SK-N-SH treated with all-trans-retinoic acid at 6 μM for 48 hours (cell line): ENCODE measurements at regions not wholly inside any gene's neighbourhood (a gene's known extent, or its start where the extent isn't known, plus 50 kb on each side); places are given as distances from the start of the nearest gene placed in this dataset.

Experiments
- ATAC-seq: fragments of 200-7000 bp; cut with Tn5 transposase; 3 replicates; pipeline ENCODE4 v1.9.1; 2020; ENCODE audit warnings: mild to moderate bottlenecking, moderate library complexity
- ARNTL ChIP-seq: fragments of 450-650 bp; formaldehyde crosslinking; IDR thresholded peaks from 2 replicates; pipeline ENCODE4 v1.5.0; 2020; ENCODE audit warnings: low read depth, mild to moderate bottlenecking, moderate library complexity, borderline replicate concordance
- CREB5 ChIP-seq: fragments of 250-450 bp; sonication (Bioruptor Pico); IDR thresholded peaks from 2 replicates; pipeline ENCODE4 v1.5.1; 2020; ENCODE audit warnings: low read depth, mild to moderate bottlenecking, moderate library complexity
- CSDC2 ChIP-seq: fragments of 250-450 bp; sonication (Bioruptor Pico); IDR thresholded peaks from 2 replicates; pipeline ENCODE4 v1.5.0; 2020; ENCODE audit warnings: mild to moderate bottlenecking, moderate library complexity
- CSRNP3 ChIP-seq: fragments of 250-450 bp; sonication (Bioruptor Pico); IDR thresholded peaks from 2 replicates; pipeline ENCODE4 v1.5.1; 2021; ENCODE audit warnings: mild to moderate bottlenecking, moderate library complexity
- ESRRG ChIP-seq: fragments of 250-450 bp; sonication (Bioruptor Pico); IDR thresholded peaks from 2 replicates; pipeline ENCODE4 v1.6.1; 2021; ENCODE audit warnings: mild to moderate bottlenecking
- GLIS3 ChIP-seq: fragments of 250-450 bp; sonication (Bioruptor Pico); IDR thresholded peaks from 2 replicates; pipeline ENCODE4 v1.5.0; 2020; ENCODE audit warnings: mild to moderate bottlenecking, moderate library complexity
- ISL1 ChIP-seq: fragments of 250-450 bp; sonication (Bioruptor Pico); IDR thresholded peaks from 2 replicates; pipeline ENCODE4 v2.1.2; 2022; ENCODE audit warnings: mild to moderate bottlenecking, moderate library complexity
- OSR1 ChIP-seq: fragments of 250-450 bp; sonication (Bioruptor Pico); IDR thresholded peaks from 2 replicates; pipeline ENCODE4 v1.8.0; 2022; ENCODE audit warnings: moderate library complexity, mild to moderate bottlenecking, inconsistent platforms
- PATZ1 ChIP-seq: fragments of 250-450 bp; sonication (Bioruptor Pico); IDR thresholded peaks from 2 replicates; pipeline ENCODE4 v1.8.0; 2020; ENCODE audit warnings: mild to moderate bottlenecking, moderate library complexity, borderline replicate concordance
- POU6F1 ChIP-seq: fragments of 250-450 bp; sonication (Bioruptor Pico); IDR thresholded peaks from 2 replicates; pipeline ENCODE4 v1.8.0; 2021; ENCODE audit warnings: low read depth, mild to moderate bottlenecking, moderate library complexity, borderline replicate concordance
- PPARA ChIP-seq: fragments of 250-450 bp; sonication (Bioruptor Pico); IDR thresholded peaks from 2 replicates; pipeline ENCODE4 v1.5.0; 2020; ENCODE audit warnings: mild to moderate bottlenecking, borderline replicate concordance
- RARB ChIP-seq: fragments of 250-450 bp; sonication (Bioruptor Pico); IDR thresholded peaks from 2 replicates; pipeline ENCODE4 v1.8.0; 2021; ENCODE audit warnings: mild to moderate bottlenecking, moderate library complexity
- SNAI2 ChIP-seq: fragments of 250-450 bp; sonication (Bioruptor Pico); IDR thresholded peaks from 2 replicates; pipeline ENCODE4 v1.5.0; 2020; ENCODE audit warnings: mild to moderate bottlenecking, moderate library complexity
- TCF4 ChIP-seq: fragments of 250-450 bp; sonication (Bioruptor Pico); IDR thresholded peaks from 2 replicates; pipeline ENCODE4 v1.8.0; 2021; ENCODE audit warnings: mild to moderate bottlenecking, moderate library complexity, borderline replicate concordance
- TOX ChIP-seq: fragments of 250-450 bp; sonication (Bioruptor Pico); IDR thresholded peaks from 2 replicates; pipeline ENCODE4 v1.8.0; 2021; ENCODE audit warnings: mild to moderate bottlenecking, moderate library complexity, borderline replicate concordance
- TSHZ2 ChIP-seq: fragments of 250-450 bp; sonication (Bioruptor Pico); IDR thresholded peaks from 2 replicates; pipeline ENCODE4 v1.5.0; 2020; ENCODE audit warnings: mild to moderate bottlenecking, moderate library complexity
- ZC3H10 ChIP-seq: fragments of 250-450 bp; sonication (Bioruptor Pico); IDR thresholded peaks from 2 replicates; pipeline ENCODE4 v1.5.1; 2021; ENCODE audit warnings: mild to moderate bottlenecking, moderate library complexity
- ZFP3 ChIP-seq: fragments of 250-450 bp; sonication (Bioruptor Pico); IDR thresholded peaks from 2 replicates; pipeline ENCODE4 v1.5.0; 2020; ENCODE audit warnings: mild to moderate bottlenecking, moderate library complexity
- ZFP30 ChIP-seq: fragments of 450-650 bp; formaldehyde crosslinking; IDR thresholded peaks from 2 replicates; pipeline ENCODE4 v1.5.0; 2022; ENCODE audit warnings: mild to moderate bottlenecking, moderate library complexity
- ZNF565 ChIP-seq: fragments of 450-650 bp; formaldehyde crosslinking; conservative IDR thresholded peaks from 2 replicates; pipeline ENCODE4 v1.5.0; 2020; ENCODE audit warnings: low read depth, mild to moderate bottlenecking, moderate library complexity
- ZNF70 ChIP-seq: fragments of 450-650 bp; formaldehyde crosslinking; IDR thresholded peaks from 2 replicates; pipeline ENCODE4 v1.5.0; 2020; ENCODE audit warnings: mild to moderate bottlenecking, moderate library complexity
- ZNF8 ChIP-seq: fragments of 450-650 bp; formaldehyde crosslinking; IDR thresholded peaks from 2 replicates; pipeline ENCODE4 v1.5.0; 2020; ENCODE audit warnings: mild to moderate bottlenecking, moderate library complexity

GRCh38 chr2:200044453-200044852 lies 89.1 kb downstream of the MAIP1 start (continued):
- TF ChIP-seq PATZ1 = no peak
- no peak for TF ChIP-seq PPARA (CRISPR knock-in tag)

GRCh38 chr2:200048421-200048820 lies 93.0 kb downstream of the MAIP1 start:
- TF ChIP-seq POU6F1 = no peak
- no peak for TF ChIP-seq ZFP30 (CRISPR knock-in tag)
- no peak for TF ChIP-seq PPARA (CRISPR knock-in tag)
- no peak for TF ChIP-seq ZC3H10 (CRISPR knock-in tag)
- TF ChIP-seq SNAI2 = no peak
- no peak for TF ChIP-seq ZNF70 (CRISPR knock-in tag)
- no peak for TF ChIP-seq ZFP3 (CRISPR knock-in tag)
- no peak for TF ChIP-seq CSDC2 (CRISPR knock-in tag)
- TF ChIP-seq TSHZ2 (CRISPR knock-in tag) = no peak
- no peak for TF ChIP-seq ZNF565 (CRISPR knock-in tag)
- TF ChIP-seq ARNTL (CRISPR knock-in tag) = no peak
- TF ChIP-seq CSRNP3 (CRISPR knock-in tag) = no peak
- TF ChIP-seq ESRRG (CRISPR knock-in tag) = no peak
- no peak for TF ChIP-seq ISL1 (CRISPR knock-in tag)
- TF ChIP-seq PATZ1 = no peak
- TF ChIP-seq OSR1 (CRISPR knock-in tag) = no peak
- no peak for TF ChIP-seq TCF4 (CRISPR knock-in tag)
- TF ChIP-seq TOX (CRISPR knock-in tag) = no peak
- no peak for TF ChIP-seq GLIS3 (CRISPR knock-in tag)
- TF ChIP-seq CREB5 = no peak
- ATAC-seq = no peak

GRCh38 chr2:200049086-200049485 lies 93.7 kb downstream of the MAIP1 start:
- TF ChIP-seq PATZ1 = no peak
- TF ChIP-seq POU6F1 = no peak
- no peak for TF ChIP-seq ZNF565 (CRISPR knock-in tag)
- no peak for TF ChIP-seq CREB5
- TF ChIP-seq ISL1 (CRISPR knock-in tag) = no peak
- TF ChIP-seq ZFP30 (CRISPR knock-in tag) = no peak
- TF ChIP-seq CSDC2 (CRISPR knock-in tag) = no peak
- TF ChIP-seq ZNF8 = no peak
- TF ChIP-seq RARB = no peak
- TF ChIP-seq GLIS3 (CRISPR knock-in tag) = no peak
- no peak for ATAC-seq
